IPS-11a (cell line): ENCODE measurements at regions not wholly inside any gene's neighbourhood (a gene's known extent, or its start where the extent isn't known, plus 50 kb on each side); places are given as distances from the start of the nearest gene placed in this dataset.

Experiments used
- H3K4me3 ChIP-seq: one replicate; pipeline ENCODE4 v1.5.1; 2013; ENCODE audit warnings: low read depth, low read length, control low read depth

- H3K4me3 ChIP-seq, result no peak overlapping the region
Measured at GRCh38 chr6:91691449-91691848, 1104.6 kb upstream of the MAP3K7 start.

GRCh38 chr6:91683240-91683639 is 1096.4 kb upstream of the MAP3K7 start:
- H3K4me3 ChIP-seq, result no peak overlapping the region

GRCh38 chr6:91681296-91681695 is 1094.4 kb upstream of the MAP3K7 start:
- H3K4me3 ChIP-seq, result no peak overlapping the region

- H3K4me3 ChIP-seq, result no peak overlapping the region
Measured at GRCh38 chr6:91678679-91679446, 1092.0 kb upstream of the MAP3K7 start.

DNA sequence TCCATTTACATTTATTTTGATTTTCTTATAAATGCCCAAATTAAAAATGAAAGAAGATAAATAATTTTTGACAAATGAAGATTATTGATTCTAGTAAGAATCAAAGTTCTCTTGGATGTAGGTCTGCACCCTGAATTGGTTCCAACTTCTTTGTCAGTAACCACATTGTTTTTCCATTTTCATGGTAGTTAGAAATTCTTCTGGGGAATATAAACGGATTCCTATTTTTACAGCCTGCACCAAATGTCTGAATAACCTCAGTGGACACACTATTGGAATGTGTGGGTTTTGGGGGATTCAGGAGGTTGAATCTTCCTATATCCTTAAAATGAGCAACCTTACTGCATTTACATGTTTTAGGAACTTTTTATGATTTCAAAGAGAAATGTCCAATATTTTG is 1085.3 kb upstream of the MAP3K7 start:
- no peak overlapping the region for H3K4me3 ChIP-seq

GRCh38 chr6:91669871-91670268 is 1083.0 kb upstream of the MAP3K7 start:
- no peak overlapping the region for H3K4me3 ChIP-seq

DNA sequence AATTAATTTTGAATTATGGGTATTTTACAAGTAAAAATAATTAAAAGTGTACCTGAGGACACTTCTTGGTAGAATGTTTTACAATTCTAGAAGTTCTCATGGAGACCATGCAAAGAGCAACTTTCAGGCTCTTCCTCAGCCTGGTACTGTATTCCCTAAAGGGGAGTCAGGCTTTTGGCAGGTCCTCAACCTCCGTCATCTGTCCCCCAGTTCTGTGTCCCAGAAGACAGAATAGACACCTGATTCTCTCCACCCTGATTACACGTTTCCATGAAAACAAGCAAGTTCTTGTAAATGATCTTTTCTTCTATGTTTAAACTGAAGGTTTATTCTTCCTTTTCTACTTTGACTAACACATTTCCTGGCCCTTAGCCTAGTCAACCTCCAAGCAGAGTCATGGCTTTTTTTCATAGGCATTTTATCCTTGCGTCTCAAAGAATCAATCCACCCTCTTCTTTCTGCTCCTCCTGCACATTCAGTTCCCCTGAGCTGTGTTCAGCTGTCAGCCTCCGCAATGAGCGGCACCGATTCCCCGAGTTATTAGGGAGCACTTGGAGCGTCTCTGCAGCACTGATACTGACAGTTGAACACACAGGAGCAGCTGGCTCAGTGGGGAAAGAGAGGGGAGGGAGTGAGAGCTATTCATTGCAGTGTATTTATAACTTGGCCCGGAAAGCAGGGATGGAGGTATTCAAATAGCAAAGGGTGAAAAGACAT is 1082.4 kb upstream of the MAP3K7 start:
- no peak overlapping the region for H3K4me3 ChIP-seq

DNA sequence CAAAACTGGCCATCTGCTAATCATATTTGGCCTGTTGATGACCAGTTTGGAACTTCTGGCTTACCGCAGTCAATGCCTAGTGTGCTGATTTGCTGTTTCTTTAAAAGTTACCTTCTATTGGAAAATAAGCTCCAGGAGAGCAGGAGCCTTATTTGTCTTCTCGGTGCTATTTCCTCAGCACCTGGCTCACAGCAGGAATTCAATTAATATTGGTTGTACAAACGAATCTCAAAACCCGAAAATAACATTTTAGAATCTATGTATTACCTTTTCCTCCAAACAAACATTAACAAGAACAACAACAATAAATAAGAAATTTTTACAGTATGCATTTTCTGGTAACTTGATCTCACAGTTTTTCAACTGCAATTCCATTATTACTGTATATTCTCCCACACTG is 1080.7 kb upstream of the MAP3K7 start:
- H3K4me3 ChIP-seq, result no peak overlapping the region

GRCh38 chr6:91664327-91664959 is 1077.6 kb upstream of the MAP3K7 start:
- H3K4me3 ChIP-seq, result no peak overlapping the region

DNA sequence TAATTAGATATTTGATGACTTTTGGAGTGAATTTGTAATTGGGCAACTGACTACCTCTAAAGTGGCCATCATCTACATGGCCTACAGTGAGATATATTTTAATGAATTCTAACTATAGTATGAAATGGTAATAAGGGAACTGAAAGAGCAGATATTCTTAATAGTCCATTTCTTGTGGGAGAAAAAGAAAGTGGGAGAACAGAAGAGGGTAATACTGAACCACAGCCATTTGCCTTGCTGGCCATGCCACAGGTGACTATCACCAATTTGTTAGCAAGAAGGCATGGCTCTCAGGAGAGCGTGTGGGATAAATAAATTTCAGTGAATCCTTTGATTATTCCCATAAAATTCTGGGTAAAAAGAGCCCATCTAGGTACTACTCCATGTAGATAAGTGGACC is 1074.0 kb upstream of the MAP3K7 start:
- H3K4me3 ChIP-seq, result no peak overlapping the region

DNA sequence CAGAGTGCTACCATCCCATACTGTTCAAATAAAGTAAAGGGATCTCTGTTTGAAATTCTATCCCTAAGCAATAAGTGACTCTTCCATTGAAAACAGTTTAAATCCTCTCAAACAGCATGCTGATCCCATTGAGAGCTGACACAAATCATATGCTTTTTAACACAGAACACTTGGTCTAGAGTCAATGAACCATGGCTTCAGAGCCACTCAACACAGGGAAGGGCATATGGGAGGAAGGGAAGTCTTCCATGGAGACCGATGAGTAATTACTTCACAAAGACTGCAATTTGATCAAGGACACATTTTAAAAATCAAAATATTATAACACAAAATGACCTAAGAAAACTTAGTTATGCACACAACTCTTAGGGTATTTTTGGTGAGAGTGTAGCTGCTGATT is 1073.0 kb upstream of the MAP3K7 start:
- H3K4me3 ChIP-seq, result no peak overlapping the region

DNA sequence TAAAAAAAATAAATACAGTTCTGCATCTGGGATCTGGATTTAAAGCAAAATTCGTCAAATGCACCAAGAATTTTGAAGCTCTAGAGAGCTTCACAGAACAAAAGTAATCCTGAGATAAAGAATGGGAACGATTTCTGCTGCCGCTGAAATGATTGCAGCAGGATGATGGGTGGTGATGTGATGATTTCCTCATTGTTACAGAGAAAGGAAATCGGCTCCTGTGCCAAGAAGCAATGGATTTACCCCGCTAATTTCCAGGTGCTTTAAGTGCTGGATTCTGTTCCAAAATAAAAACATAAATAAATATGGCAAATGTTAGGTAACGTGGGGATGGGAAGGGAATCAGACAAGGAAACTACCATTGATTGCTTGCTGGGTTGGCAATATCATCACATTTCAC is 1067.9 kb upstream of the MAP3K7 start:
- H3K4me3 ChIP-seq, result no peak overlapping the region

GRCh38 chr6:91654357-91654756 is 1067.5 kb upstream of the MAP3K7 start:
- H3K4me3 ChIP-seq, result no peak overlapping the region

DNA sequence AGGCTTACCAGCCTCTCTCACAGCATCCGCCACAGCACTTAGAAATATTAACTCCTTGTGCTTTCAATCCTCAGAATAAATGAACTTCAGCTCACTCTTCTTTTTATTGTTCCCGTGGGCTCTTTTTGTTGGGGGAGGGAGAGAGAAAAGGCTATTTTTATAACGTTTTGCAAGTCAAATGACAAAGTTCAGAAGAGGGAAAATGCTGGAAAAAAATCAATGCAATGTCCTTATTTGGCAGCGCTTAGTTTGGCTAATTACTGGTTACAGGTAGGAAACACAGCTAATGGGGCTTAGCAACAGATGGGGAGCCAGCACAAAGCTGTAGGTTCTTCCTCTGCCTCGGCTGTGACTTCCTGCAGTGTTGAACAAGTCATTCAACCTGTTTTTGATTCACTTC is 1067.0 kb upstream of the MAP3K7 start:
- no peak overlapping the region for H3K4me3 ChIP-seq

- H3K4me3 ChIP-seq, result no peak overlapping the region
Measured at GRCh38 chr6:91653076-91653723, 1066.3 kb upstream of the MAP3K7 start.

- H3K4me3 ChIP-seq, result no peak overlapping the region
Measured at GRCh38 chr6:91646649-91647048, 1059.8 kb upstream of the MAP3K7 start.

DNA sequence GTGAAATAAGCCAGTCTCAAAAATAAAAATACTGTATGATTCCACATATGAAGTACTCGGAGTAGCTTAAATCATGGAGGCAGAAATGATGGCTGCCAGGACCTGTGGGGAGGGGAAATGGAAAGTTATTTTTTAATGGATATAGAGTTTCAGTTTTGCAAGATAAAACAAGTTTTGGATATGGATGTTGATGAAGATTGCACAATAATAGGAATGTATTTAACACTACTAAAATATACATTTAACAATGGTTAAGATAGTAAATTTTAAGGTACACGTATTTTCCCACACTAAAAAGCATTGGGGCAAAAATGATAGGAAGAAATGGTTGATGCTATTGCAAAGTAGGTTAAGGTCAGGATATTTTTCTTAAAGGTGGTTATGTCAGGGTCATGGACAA is 1058.9 kb upstream of the MAP3K7 start:
- H3K4me3 ChIP-seq, result no peak overlapping the region

DNA sequence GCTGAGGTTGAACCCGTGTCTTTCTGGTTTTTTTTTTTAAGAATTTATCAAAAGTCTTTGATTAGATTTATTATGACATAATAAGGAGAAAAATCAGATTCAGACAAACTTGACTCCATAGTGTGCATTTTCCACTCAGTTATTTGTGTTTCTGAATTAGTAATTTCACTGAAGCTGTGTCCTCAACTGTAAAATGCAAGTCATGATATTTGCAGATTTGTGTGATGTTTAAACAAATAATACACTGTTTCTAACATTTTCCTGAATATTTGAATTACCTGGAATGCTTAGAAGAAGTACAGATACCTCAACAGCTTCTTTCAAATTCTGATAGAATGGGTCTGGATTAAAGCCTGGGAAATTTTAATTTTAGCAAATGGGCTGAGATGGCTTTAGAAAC is 1050.3 kb upstream of the MAP3K7 start:
- H3K4me3 ChIP-seq, result no peak overlapping the region

GRCh38 chr6:91634791-91635190 is 1047.9 kb upstream of the MAP3K7 start:
- no peak overlapping the region for H3K4me3 ChIP-seq

- no peak overlapping the region for H3K4me3 ChIP-seq
Measured at GRCh38 chr6:91633374-91634111, 1046.7 kb upstream of the MAP3K7 start.

DNA sequence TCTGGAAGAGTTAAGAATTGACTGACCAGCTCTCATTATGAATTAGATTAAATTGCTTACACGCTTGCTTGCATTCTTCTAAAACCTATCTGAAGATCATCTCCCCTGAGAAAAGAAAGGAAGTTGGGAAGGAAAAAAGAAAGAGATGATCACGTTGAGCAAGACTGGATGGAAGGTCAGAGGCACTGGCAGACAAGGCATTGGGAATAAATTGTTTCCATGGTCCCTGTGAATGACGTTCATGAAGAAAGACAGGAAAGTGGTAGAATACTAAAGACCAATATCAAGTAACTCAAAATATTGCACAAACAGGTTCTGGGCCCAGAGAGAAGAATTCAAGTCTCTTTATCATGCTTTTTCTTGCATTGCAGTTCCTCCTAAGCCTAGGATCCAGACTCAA is 1045.4 kb upstream of the MAP3K7 start:
- H3K4me3 ChIP-seq, result no peak overlapping the region
